HG02884 (cell line): ENCODE measurements at regions not wholly inside any gene's neighbourhood (a gene's known extent, or its start where the extent isn't known, plus 50 kb on each side); places are given as distances from the start of the nearest gene placed in this dataset.

Source experiments
- ATAC-seq: cut with Tn5 transposase; IDR thresholded peaks from one replicate; pipeline ENCODE4 v1.9.1; 2021; ENCODE audit warnings: mild to moderate bottlenecking, moderate library complexity; ENCODE audit not compliant: unreplicated experiment

GRCh38 chr2:176500901-176501300, 231.7 kb downstream of the MTX2 start:
- no peak for ATAC-seq

DNA sequence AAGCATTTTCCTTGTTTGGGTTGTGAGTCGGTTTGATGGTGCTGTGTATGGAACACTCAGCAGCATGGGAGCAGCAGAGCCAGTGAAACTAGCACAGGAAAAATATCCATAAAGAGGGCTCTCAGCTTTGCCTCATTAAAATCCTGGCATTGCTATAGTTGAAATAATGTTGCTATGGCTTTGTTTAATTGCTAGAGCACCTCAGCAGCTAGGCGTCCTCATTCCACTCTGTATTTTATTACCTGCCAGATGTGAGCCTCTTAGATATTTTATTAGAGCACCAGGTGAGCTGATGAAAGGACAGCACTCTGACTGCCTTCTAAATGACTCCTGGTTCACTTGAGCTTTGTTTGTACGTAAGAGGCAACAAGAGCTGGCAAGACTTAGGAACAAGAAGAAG, 232.4 kb downstream of the MTX2 start:
- no peak for ATAC-seq

DNA sequence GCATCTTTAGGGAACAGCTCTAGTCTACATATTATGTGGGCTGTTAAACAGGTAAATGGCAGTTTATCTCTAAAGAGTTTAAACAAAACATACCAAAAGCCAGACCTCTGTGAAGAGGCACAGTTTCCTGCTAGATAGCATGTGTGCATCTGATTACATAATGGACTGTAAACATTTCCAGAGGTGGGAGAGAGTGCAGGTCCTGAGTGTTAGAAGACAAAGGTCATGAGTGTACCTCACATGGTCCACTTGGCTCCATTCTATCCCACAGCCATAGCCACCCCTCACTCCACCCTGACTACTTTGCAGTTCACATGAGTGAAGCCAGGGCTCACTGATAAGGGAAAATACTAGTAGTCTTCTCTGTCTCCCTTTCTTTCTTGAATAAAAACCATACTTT, 233.4 kb downstream of the MTX2 start:
- ATAC-seq = no peak

DNA sequence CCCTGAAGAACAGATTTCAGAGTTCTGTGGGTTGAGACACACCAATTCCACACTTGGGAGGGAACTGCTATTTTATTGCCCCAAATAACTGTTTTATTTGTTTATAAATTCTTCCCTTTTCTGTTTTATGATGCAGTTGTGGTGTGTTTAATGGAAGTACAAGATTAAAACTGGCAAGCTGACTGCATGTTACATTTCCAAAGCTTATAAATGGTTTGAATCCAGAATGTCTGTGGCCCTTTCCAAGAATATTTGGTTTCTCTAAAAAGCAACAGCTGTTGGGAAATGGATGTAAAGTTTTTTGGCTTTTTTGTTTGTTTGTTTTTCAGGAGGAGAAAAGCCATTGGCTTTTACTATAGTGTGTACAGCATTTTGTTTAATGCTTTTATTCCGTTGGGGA, 234.5 kb downstream of the MTX2 start:
- ATAC-seq = no peak

DNA sequence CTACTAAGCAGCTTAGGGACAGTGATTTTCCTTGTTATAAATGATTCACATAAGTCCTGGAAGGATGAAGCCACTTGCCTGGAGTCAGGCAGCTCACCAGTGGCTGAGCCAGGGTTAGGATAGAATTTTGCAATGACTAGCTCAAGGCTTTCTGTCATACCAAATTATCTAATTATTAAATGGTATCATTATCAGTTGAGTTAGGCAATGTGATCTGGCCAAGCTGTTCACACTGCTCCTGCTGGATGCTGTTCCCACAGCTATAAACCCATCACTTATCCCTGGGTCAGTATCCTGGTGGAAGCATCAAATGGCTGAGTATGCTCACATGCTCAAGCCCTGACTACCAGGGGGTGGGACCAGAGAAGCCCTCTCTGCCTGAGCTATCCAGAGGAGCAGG, 235.2 kb downstream of the MTX2 start:
- ATAC-seq = no peak

GRCh38 chr2:176507786-176508185, 238.5 kb downstream of the MTX2 start:
- no peak for ATAC-seq

- no peak for ATAC-seq
These were observed 239.1 kb downstream of the MTX2 start for GRCh38 chr2:176508374-176508773.

- peak; percentile 73 for ATAC-seq
These were observed 239.9 kb downstream of the MTX2 start for GRCh38 chr2:176508984-176509740.

- ATAC-seq = no peak
These were observed 245.0 kb downstream of the MTX2 start for GRCh38 chr2:176514276-176514675.

DNA sequence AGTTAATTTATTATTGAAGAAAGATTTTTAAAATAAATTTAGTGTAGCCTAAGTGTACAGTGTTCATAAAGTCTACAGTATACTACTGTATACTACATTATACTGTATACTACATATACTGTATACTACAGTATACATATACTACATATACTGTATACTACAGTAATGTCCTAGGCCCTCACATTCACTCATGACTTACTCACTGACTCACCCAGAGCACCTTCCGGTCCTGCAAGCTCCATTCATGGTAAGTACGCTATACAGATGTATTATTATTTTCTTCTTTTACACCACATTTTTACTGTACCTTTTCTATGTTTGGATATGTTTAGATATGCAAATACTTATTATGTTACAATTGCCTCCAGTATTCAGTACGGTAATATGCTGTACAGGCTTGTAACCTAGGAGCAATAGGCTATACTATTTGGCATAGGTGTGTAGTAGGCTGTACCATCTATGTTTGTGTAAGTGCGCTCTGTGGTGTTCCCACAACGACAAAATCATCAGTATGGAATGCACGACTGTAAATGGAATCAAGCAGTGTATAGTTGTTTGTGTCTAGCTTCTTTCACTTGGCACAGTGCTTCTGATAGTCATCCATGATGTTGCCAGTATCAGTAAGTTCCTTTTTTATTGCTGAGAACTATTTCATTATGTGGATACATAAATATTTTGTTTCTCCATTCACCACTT, 245.7 kb downstream of the MTX2 start:
- ATAC-seq = no peak

DNA sequence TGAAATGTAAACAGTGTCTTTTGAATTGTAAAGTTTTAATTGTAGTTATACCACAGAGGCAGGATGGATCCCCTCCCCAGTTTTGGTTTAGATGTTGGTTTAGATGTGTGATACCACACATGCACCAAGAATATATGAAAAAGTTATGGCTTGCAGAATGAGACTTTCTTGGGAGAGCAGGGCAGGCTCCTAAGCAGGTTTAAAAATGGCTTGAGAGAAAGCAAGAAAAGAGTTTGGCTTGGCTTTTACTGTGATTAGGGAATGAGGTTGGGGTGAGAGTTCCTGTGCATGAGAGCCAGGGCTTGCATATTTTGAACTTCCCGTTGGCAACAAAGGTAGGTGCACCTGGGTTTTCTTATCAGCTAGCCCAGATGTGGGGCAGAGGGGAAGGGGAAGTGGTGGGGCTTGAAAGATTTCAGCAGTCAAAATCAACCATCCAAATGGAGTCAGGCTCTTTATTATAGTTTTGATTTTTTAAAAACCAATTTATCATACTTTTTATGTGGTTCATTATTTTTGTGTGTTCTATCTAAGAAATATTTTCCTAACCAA, 246.9 kb downstream of the MTX2 start:
- ATAC-seq = no peak

GRCh38 chr2:176518823-176519222, 249.6 kb downstream of the MTX2 start:
- no peak for ATAC-seq

DNA sequence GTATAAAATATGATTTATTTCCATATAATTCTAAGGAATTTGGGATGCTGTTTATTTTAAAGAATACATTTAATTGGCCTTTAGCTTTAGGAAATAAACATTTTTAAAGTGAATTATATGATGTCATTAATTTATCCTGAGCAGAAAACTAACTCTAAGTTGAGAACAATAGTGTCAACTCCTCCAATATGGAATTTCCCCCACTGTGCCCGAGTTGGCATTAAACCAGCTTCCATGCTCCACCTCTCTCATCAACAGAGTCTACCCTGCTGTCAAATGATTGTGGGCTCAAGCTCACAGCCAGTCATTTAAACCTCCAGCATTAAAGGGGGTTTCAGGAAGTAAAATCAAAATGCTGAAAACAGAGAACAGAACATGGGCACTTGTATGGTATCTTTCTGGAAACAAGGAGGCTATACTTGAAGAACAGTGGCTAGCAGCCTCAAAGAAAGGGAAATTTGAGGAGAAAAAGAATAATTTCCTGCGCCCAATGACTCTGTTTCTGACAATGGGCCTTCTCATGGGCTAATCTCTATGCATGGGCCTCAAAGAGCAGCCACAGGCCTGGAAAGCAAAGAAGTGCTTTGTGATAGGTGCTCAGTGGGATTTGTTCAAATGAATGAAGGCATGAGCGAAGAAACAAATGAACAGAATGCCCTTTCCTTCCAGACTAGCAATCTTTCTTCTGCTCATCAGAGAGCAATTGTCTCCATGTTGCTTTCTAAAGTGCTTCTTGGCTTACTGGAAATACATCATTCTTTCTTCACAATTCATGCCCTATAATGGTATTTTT, 252.8 kb downstream of the MTX2 start:
- ATAC-seq = no peak

DNA sequence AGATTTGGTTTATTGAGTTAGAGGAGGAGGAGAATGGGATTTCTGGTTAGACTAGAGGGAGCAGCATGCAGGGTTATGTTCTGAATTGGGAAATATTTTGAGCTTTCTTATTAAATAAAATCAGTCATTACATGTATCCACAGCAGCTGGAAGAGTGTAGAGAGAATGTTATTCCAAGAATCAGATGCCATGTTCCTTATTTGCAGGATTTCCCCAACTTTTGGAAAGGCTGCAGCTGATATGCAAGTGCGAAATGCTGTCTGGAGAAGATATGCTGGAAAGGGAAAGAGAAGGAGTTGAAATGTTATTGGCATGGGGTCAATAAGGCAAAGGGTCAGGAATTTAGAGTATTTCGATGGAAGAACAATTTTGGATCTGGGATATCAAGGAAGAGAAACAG, 255.8 kb downstream of the MTX2 start:
- ATAC-seq = no peak

DNA sequence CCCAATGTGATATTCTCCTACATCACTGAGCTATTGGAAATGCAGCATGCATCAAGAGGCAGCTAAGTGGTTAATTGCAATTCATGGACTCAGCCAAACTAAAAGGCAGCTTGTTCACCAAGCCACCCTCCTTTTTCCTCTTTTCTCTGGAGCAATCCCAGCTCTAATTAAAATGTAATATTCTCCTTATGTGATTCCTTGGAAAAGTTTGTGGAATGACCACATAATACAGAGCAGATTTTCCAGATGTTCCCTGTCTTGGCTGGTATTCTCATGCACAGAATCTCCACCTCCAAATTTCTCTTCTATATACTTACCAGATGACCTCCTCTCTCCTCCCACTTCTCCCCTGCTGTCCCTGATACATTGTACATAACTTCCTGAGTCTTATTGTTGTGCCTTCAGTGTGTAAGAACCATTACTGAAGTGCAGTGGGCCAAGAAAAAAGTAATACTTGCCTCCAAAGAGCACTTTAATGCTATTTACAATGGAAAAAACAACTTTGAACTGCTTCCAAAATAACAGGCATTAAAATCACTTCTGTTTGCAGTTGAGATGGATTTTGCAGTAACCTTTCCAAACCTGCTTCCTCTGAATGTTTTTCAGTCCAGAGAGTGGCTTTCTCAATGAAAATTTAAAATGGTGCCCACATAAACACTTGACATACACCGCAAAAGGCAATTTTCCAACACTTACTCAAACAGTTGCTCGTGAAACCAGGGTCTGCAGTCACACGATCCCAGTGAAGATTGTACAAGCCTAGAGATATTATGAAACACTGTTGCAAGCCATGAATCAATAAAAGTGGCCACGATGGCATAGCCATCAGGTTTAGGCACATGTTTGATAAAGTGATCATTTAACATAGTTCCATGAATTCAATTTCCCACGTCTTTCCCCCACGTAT, 258.0 kb downstream of the MTX2 start:
- no peak for ATAC-seq

DNA sequence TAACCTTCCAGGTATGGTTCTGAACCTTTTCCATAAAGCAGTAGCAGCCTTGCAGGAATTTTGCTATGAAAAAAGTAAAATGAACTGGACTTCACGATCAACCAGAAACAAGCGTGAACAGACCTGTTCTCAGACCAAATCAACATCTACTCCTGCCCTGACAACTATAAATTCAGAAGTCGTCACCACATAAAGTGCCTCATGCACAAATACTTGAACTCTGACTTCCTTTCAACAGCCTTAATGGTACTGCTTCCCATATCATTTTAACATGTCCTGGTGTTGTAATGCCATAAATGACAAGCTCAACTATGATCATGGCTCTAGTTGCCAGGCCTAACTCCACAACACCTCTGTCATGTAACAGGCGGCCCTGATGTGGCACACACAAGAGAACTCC, 262.4 kb downstream of the MTX2 start:
- ATAC-seq = no peak

DNA sequence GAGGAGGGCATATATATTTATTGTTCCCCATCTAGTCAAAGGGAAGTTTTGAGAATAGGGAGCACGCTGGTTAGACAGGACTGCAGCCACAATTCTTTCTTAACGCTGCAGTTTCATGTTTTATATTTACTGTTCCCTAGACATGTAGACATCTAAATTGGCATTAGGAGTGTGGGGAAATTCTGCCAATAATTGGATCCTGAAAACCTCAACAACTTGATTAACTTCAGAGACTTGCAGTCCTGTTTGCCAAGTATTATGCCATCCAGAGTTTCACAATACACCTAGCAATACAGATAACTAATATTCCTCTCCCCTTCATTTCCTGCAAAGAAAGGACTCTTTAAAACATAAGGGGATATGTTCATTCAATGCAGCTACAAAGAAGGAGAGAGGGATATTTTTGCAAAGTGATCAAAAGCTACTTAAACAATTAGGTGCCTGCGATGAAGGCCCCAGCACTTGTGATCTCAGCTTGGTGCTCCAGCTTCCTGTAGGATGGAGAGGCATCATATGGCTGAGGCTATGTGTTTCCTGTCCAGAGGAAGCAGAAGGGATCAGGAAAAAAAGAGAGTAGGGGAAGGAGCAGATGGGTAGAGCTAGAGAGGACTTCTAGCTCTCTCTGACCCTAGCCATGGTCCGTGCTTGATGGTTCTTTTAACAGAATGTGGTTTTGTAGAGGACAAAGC, 264.4 kb downstream of the MTX2 start:
- ATAC-seq = no peak

GRCh38 chr2:176534798-176535466, 265.7 kb downstream of the MTX2 start:
- ATAC-seq = no peak

DNA sequence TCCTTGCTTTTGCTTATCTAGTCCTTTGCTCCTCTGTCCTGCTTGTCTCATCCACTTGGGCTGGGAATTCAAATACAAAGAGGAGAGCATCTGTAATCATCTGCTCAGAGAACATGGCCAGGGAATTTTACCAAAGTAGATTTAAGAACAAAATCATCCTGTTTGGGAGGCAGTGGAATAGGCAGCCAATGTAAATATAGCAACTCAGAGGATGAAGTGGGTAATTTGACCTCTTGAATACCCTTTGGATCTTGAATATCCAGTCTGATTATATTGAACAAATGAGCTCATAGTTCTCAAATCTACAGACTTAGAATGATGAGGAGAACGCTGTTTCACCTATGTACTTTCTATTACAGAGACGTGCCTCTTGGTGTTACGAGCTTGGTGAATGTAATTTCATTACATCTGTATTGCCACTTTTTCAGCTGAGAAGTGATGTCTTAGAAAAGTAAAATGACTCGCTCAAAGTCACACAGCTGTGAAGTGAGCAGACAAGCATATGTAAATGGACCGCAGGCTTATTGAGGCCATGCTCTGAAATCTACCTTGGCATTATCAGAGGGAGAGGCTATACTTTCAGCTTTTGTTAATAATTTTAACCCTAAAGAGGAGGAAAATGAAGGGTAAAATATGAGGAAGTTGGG, 266.3 kb downstream of the MTX2 start:
- ATAC-seq = no peak
